ENCODE measurements at regions not wholly inside any gene's neighbourhood (a gene's known extent, or its start where the extent isn't known, plus 50 kb on each side); places are given as distances from the start of the nearest gene placed in this dataset.

GRCh38 chr6:147941143-147941542, 401.5 kb upstream of the SASH1 start:
- H3K4me1 Mint-ChIP-seq (ENCODE audit: low read depth) = no peaks in the 10 kb centered on the region
- no peaks in the 10 kb centered on the region for H3K36me3 Mint-ChIP-seq (ENCODE audit: low read depth)
- Histone ChIP-seq H3K4me1 (ENCODE audit: insufficient read depth, low read length) (no peaks in the 10 kb centered on the region), H3K9me3 (ENCODE audit: control insufficient read depth in 1 of 2, insufficient read depth in 1 of 2, low read length in 2 of 2) (no peaks in the 10 kb centered on the region), H3K27me3 (ENCODE audit: control insufficient read depth in 1 of 2, insufficient read depth in 2 of 2, low read length in 2 of 2) (no peaks in the 10 kb centered on the region), H3K4me3 (ENCODE audit: low read length) (no peak overlapping the region), H3K36me3 (ENCODE audit: insufficient read depth, low read length) (no peaks in the 10 kb centered on the region), H3K27ac (ENCODE audit: low read depth in 1 of 2, low read length in 2 of 2) (no peak overlapping the region)
- no peak overlapping the region for H3K27ac Mint-ChIP-seq
- intact Hi-C loops (cut with DNase I, micrococcal nuclease) = no loop called here
- no peak for ATAC-seq (ENCODE audit: poor library complexity)
- H3K27me3 Mint-ChIP-seq = no peaks in the 10 kb centered on the region
- ChIA-PET CTCF (no interaction called here), POLR2A (no interaction called here)
- no peak for TF ChIP-seq CTCF (IDR thresholded peaks at IDR 0.05)
- no peaks in the 10 kb centered on the region for H3K9me3 Mint-ChIP-seq
- no peak for DNase-seq
- no peak overlapping the region for H3K4me3 Mint-ChIP-seq

DNA sequence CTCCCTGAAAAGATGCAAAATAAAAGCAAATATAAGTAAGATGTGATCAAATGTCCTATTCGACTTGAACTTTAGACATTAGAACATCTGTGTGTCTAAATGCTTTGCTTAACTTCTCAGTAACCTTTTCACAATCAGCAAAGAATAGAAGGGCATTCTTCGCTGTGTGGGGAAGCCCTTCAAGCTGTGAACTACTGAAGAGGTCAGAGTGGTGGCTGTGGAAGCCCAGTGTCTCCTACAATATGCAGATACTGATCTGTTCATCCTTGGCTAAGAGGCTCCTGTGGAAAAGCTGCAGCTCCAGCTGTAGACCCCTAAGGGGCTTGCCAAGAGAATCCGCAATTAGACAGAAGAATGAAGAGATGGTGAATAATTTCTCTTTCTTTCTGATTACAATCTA, 400.3 kb upstream of the SASH1 start:
- H3K36me3 Mint-ChIP-seq (ENCODE audit: low read depth) = no peaks in the 10 kb centered on the region
- H3K27me3 Mint-ChIP-seq = no peaks in the 10 kb centered on the region
- no peaks in the 10 kb centered on the region for H3K4me1 ChIP-seq (ENCODE audit: insufficient read depth, low read length)
- DNase-seq = no peak
- H3K9me3 ChIP-seq (ENCODE audit: control insufficient read depth in 1 of 2, insufficient read depth in 1 of 2, low read length in 2 of 2) = no peaks in the 10 kb centered on the region
- intact Hi-C loops (cut with DNase I, micrococcal nuclease) = no loop called here
- ATAC-seq (ENCODE audit: poor library complexity) = no peak
- no peaks in the 10 kb centered on the region for H3K9me3 Mint-ChIP-seq
- H3K27me3 ChIP-seq (ENCODE audit: control insufficient read depth in 1 of 2, insufficient read depth in 2 of 2, low read length in 2 of 2) = no peaks in the 10 kb centered on the region
- CTCF ChIA-PET = no interaction called here
- H3K4me1 Mint-ChIP-seq (ENCODE audit: low read depth) = no peaks in the 10 kb centered on the region
- no peaks in the 10 kb centered on the region for H3K36me3 ChIP-seq (ENCODE audit: insufficient read depth, low read length)
- no peak overlapping the region for H3K4me3 ChIP-seq (ENCODE audit: low read length)
- no peak for TF ChIP-seq CTCF (IDR thresholded peaks at IDR 0.05)
- H3K4me3 Mint-ChIP-seq = no peak overlapping the region
- no peak overlapping the region for H3K27ac Mint-ChIP-seq
- POLR2A ChIA-PET = no interaction called here
- no peak overlapping the region for H3K27ac ChIP-seq (ENCODE audit: low read depth in 1 of 2, low read length in 2 of 2)

DNA sequence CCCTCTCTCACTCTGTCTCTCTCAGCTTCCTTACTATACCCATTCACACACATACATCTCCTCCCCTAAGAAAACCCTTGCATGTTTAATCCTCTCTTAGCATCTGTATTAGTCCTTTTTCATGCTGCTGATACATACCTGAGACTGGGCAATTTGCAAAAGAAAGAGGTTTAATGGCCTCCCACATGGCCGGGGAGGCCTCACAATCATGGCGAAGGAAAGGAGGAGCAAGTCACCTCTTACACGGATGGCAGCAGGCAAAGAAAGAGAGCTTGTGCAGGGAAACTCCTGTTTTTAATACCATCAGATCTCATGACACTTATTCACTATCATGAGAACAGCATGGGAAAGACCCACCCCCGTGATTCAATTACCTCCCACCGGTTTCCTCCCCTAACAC, 398.5 kb upstream of the SASH1 start:
- intact Hi-C loops (cut with DNase I, micrococcal nuclease) = no loop called here
- H3K27me3 ChIP-seq (ENCODE audit: control insufficient read depth in 1 of 2, insufficient read depth in 2 of 2, low read length in 2 of 2) = no peaks in the 10 kb centered on the region
- H3K4me3 ChIP-seq (ENCODE audit: low read length) = no peak overlapping the region
- H3K36me3 ChIP-seq (ENCODE audit: insufficient read depth, low read length) = no peaks in the 10 kb centered on the region
- H3K4me3 Mint-ChIP-seq = no peak overlapping the region
- POLR2A ChIA-PET = no interaction called here
- H3K36me3 Mint-ChIP-seq (ENCODE audit: low read depth) = no peaks in the 10 kb centered on the region
- H3K27ac ChIP-seq (ENCODE audit: low read depth in 1 of 2, low read length in 2 of 2) = no peak overlapping the region
- CTCF ChIA-PET = no interaction called here
- no peaks in the 10 kb centered on the region for H3K4me1 Mint-ChIP-seq (ENCODE audit: low read depth)
- H3K27me3 Mint-ChIP-seq = no peaks in the 10 kb centered on the region
- ATAC-seq (ENCODE audit: poor library complexity) (no peak), DNase-seq (no peak)
- no peaks in the 10 kb centered on the region for H3K4me1 ChIP-seq (ENCODE audit: insufficient read depth, low read length)
- H3K27ac Mint-ChIP-seq = no peak overlapping the region
- H3K9me3 ChIP-seq (ENCODE audit: control insufficient read depth in 1 of 2, insufficient read depth in 1 of 2, low read length in 2 of 2) = no peaks in the 10 kb centered on the region
- H3K9me3 Mint-ChIP-seq = no peaks in the 10 kb centered on the region
- TF ChIP-seq CTCF (IDR thresholded peaks at IDR 0.05) = no peak

Data from CD4-positive, alpha-beta T cell (primary cell).